HG02884 (cell line): ENCODE measurements at regions not wholly inside any gene's neighbourhood (a gene's known extent, or its start where the extent isn't known, plus 50 kb on each side); places are given as distances from the start of the nearest gene placed in this dataset.

Source experiments
- ATAC-seq: cut with Tn5 transposase; IDR thresholded peaks from one replicate; pipeline ENCODE4 v1.9.1; 2021; ENCODE audit warnings: mild to moderate bottlenecking, moderate library complexity; ENCODE audit not compliant: unreplicated experiment

DNA sequence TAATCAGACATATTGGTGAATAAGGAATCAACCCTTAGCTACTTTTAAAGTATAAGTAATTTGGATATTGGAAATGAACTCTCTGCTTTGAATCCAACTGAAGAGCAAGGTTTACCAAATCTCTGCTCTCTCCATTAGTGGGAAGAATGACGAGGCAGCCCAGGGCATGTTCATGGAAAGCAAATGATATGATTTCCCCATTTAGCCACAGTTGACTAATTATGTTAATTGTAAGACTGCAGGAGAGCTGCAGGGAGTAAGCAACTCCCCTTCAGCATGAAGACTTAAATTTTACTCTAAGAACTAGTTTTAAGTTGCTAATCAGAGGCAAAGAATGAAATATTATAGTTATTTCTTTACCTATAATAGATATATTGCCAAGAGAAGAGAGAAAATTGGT is 194.3 kb upstream of the CD180 start:
- ATAC-seq = no peak

DNA sequence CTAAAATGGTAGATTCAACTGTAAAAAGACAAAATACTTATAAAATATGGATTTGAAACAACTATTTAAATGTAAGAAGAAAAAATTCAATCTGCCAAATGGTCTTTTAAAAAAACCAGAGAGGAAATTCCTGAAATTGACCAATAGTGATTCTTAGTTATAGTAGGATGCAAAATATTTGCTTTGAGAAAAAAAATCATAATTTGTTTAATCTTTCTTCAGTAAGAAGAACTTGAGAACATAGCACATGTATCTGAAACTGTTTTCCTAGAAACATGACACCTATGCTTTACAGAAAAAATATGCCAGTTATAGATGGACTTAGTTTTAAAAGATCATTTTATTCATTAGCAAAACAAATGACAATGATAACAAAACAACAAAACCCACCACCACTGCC is 186.9 kb upstream of the CD180 start:
- no peak for ATAC-seq

DNA sequence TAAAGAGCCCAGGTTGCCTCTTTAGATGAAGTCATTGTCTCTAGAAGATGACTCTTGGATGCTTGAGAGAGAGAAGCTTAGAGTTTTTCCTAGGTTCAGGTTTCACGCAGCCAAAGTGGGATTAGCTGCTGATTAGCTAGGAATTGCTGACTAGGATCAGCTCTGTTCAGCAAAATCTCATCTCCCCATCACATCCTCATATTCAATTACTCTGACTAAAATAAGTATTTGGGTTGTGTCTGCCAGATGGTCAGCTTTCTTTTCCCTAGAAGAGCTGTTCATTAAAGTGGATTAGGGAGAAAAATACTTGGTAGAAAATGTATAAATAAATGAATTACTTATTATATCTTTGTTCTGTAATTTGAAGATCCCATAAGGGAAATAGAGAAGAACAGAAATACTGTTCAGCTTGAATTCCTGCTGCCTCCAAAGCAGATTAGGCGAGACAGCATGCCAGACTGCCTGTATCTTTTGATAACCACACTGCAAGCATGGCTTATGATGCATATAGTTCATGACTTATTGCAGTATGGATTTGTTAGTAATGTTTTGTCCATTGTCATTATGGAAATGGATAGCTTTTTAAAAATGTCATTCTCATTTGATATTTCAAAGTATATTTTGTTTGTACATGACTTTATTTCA is 184.8 kb upstream of the CD180 start:
- ATAC-seq = no peak

DNA sequence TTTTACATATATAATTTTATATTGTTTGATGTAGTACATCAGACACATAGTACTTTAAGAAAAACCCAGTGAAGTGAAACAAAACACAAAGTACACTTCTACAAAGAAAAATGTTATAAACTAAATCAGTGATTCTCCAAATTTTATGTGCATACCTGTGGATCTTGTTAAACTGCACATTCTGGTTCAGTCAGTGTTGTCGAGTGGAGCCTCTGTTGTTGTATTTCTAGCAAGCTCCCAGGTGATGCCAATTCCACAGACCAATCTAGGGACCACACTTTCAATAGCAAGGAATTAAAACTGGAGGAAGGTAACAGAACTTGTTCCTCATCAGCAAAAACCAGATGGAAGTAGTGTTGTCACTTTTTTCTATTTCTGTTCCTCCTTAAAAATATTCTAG is 183.8 kb upstream of the CD180 start:
- ATAC-seq = no peak

DNA sequence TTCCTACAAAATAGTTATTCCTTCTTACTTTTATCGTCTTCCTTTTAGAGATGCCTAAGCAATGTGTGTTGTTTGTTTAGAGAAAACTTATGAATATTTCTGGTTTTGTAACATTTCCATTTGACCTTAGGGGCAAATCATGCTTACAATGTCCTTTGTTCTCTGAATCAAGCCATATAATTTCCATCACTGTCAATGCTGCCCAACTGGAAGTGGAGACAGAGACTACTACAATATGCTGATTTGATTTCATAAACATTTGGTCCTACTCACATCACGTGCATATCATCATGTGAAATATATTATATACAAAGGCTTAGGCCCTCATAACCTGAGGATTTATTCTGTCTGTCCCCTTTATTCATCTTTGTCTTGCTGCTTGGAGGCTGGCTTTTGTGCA is 183.2 kb upstream of the CD180 start:
- no peak for ATAC-seq

DNA sequence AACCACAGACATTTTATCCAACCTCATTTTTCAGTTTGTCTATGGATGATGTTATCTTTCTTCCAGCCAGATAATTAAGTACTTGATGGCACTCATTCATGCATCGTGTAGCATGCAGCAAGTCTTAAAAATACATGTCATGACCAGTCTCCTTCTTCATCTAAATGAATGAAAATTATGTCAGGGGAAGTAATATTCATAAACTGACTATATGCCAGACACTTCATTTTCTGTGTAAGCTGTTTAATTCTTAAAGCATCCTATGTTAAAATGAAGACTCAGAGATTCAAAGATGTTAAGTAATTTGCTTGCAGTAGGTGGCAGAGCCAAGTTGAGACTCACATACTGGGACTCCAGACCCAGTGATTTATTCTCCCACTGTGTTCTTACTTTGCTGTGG is 181.7 kb upstream of the CD180 start:
- no peak for ATAC-seq

DNA sequence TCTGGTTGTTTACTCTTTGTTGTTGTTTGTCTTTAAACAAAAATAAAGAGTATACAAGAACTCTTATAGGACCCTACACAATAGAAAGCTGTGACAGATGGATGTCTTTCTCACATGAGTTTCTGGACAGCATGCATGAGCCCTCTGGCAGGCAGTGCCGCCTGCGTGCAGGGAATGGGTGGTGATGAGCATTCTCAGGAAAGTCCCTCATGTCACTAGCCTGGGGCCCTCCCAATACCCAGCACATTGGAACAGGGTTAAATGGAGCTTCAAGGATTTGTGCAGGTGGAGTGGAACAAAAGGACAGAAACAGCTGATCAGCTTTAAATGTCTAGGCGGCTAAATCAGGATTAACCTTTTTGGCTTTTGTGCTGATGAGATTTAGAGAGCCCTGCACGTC is 181.0 kb upstream of the CD180 start:
- ATAC-seq = no peak

DNA sequence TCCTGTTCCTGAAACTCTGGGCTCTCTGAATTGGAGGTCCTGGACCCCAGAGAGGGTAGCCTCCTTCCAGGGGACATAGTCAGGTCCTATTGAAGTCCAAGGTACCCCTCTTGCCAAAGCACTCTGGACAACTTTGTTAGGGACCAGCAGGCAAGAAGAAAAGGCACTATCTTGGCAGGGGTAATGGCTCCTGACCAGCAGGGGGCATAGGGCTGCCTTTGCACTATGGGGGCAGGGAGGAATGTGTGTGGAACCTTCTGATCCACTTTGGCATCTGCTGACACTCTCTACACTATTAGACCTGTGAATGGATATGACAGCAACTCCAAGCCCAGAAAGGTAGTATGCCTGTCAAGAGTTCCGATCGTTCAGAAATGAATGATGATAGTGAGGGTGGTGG is 179.0 kb upstream of the CD180 start:
- no peak for ATAC-seq

DNA sequence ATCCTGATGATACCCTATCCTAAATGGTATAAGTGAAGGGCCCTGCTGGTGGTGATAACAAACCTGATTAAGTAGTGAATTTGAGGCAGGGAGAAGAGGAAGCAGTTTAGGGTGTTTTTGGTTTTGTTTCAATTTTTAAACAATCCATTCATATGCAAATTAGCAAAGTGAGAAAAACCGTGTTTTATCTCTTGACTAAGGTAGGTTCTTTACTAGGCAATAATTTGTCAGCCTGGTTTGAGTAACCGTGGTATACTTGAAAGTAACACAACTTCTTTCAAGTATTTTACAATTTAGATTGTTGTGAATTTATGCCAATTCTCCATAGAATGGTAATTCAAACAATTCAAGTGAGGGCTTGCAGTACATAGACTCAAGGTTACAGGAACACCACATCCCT is 177.8 kb upstream of the CD180 start:
- ATAC-seq = no peak

DNA sequence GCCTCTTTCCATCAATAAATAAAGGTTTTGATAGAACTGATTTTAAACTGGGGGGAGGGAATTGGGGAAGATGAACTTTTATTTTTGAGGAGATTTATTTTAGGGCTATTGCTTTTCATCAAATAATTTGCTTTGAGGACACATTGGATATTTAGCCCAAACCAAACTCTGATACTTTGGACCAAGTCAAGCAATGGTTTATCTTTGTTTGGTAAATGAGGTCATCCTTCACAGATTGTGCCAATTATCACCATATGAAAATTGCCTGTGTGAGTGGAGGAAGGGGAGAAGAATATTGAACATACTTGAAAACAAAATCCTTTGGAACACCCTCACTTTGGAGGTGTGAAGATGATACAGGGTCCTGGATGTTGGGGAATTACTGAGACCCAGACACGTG is 176.9 kb upstream of the CD180 start:
- no peak for ATAC-seq

DNA sequence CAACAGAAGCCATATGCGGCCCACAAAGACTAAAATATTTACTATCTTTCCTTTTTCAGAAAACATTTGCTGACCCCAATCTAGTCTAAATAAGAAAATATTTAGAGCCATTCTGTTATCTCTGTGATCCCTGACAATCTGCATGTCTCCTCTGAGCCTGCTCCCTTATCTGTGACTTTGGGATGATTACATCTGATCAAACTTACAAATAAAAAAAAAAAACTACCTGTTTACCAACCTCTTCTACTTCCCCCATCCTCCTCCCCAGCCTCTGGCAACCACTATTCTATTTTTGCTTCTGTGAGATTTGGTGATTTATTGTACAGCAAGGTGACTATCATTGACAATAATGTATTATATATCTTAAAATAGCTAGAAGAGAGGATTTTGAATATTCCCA is 176.3 kb upstream of the CD180 start:
- ATAC-seq = no peak

DNA sequence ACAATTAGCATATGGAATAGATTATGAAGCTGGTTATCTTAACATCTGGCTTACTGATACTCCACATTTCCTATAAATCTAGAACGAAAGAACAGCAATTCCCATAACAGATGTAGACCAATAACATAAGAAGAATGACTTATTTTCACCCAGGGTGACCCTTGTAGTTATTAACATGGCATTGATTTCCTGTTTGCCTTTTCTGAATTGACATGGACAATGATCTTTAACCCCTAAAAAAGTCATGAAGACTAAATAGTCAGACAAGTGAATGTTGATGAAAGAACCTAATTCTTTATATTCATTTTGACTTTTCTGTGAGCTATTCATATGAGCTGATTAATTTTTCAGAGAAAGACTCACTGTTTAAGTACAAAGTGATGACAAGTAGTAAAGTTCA is 175.3 kb upstream of the CD180 start:
- no peak for ATAC-seq

DNA sequence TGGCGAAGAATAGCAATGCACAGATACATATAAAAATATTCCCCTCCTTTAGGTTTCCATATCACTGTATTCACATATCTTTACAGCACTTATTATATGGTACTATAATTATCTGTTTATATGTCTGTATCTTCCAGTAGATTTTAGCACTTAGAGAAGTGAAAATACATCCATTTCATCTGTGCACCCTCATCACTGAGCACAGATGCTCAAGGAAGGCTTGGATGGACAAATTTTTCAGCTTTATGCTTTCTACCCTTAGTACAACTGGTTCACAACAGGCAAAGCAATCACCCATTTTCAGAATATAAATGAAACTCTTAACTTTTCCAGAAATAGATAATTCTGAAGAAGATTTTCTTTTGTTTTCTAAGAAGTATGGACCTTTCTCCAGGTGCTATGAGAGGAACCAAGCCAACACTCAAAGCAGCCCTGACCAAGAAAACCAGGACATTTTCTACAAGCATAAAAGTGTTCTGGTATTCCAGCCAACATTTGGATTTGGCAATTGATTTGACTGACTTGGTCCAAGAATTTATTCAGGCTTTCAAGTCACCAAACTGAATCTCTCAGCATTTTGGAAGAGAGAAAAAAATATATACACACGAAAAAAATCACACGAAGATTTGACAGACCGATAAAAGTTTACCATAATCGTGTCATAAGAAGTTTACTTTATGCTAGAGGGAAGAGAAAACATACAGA is 170.2 kb upstream of the CD180 start:
- no peak for ATAC-seq

DNA sequence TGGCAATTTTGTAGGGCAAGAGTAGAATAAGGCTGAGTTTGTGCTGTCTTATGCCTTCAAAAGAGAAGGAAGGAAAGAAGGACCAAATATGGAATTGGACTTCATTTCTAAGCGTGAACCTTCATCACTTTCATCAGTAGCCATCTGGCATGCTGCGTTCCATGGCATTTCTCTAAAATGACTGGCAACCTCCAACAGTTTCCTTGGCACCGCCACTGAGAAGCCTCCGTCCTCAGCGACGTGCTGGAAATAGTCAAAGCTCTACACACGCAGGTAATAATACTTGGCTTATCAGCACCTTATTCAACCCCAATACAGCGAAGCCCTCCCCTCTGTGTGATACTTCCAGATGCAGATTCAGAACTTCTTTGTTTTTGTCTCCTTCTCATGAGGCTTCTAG is 169.7 kb upstream of the CD180 start:
- ATAC-seq = no peak

DNA sequence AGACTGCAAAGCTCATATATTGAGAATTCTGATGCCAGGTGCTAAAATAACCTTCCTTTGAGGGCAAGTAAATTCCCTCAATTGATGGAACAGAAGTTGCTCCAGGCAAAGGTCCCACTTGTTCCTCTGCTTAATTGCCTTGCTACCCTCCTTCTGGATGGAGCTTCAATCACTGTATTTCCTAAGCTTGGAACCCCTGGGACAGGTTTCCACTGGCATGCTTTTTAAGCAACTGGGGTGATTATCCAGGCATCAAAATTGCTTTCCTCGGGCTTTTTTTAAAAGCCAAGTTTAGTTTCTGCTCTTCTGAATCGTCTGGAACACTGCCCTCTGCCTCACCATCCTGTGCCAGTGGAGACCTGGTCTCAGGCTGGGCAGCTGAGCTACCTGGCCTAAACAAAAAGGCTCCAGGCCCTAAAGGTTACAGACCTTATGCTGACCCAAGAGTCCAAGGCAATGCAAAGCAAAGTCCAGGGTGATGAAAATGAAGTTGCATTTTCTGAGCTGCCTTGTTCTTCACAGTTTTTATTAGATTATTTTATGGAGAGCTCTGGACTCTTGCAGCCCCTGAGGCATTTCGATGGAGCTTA is 167.9 kb upstream of the CD180 start:
- no peak for ATAC-seq

DNA sequence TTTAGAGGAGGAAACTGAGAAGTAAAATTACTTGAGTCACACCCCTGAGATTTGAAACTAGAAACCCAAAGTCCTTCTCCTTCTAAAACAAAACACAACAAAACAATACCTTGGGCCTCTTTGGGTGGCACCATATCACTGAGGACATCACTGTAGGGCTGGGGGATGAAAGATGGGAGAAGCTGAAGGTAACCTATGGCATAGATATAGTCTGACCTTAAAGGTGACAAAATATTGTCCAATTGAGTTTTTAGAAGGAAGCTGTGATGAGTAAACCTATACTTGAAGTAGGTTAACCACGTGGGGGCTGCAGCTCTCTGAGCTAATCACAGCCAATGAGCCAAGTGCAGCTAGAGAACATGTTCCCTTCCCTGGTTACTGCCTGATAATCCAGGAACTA is 167.4 kb upstream of the CD180 start:
- no peak for ATAC-seq

DNA sequence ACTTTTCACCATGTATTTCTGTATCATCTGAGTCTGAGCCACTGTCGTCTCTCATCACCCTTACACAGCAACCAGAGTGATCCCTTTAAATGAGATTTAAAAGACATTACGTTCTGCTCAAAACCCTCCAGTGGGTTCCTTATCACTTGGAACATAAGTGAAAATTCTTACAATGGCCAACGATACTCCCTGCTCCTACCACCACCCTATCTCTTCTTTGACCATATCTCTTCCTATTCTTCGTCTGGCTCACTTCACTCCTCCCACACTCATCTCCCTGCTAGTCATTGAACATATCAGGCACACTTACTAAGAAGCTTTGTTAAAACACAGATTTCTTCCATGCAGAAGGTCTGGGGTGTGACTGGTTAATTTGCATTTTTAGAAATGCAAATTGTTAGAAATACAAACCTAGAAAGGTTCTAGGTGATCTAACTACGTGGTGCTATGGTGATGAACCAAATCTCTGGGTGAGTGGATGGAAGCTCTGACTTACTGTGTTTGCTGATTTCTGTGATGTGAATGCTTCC is 166.6 kb upstream of the CD180 start:
- no peak for ATAC-seq

DNA sequence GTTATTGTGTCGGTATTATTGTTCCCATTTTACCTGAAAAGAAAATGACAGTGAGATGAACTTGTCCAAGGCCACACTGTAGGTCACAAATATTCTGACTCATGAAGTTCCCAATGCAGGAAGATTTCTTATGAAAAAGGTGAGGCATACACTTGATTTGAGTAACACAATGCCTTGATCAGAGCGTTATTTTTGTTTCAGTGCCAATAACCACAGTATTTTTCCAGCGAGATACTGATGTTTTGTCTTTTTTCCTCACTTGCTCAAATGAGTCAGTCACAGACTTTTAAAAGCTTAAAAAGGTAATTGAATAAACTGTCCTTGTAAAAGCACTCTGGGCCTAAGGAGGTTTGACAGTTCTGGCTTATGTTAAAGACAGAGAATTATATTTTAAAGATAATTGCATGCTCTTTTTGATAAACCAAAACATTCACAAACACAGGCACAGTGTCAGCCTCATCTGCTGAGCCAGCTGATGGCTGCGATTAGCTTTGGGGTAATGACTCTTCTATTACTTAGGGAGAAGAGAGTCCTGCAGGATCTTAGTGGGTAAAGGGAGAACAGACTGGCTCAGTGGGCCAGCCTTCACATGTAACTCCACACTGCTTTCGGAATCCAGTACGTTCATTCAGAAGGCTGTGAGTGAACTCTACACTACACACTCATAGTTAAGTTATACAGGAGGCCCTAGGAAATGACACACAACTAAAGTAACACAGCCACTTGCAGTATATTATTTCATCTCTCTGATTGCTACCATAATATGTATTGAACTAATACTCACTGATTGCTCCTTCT is 165.5 kb upstream of the CD180 start:
- ATAC-seq = no peak

DNA sequence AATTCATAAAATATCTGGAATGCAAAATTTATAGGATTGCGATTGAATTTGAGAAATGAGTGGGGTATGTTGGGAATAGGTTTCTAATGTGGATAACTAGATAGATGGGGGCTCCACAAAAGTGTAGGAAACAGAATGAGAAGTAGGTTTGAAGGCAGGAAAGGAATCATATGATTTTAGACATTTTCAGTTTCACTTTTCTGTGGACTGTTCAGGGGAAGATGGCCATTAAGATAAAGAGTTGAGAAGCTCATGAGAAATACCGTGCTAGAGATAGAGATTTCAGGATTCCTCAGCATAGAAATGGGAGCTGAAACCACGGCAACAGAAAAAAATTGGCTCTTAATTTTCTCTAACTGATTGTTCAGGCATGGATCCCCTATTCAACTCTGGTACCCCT is 163.4 kb upstream of the CD180 start:
- no peak for ATAC-seq

DNA sequence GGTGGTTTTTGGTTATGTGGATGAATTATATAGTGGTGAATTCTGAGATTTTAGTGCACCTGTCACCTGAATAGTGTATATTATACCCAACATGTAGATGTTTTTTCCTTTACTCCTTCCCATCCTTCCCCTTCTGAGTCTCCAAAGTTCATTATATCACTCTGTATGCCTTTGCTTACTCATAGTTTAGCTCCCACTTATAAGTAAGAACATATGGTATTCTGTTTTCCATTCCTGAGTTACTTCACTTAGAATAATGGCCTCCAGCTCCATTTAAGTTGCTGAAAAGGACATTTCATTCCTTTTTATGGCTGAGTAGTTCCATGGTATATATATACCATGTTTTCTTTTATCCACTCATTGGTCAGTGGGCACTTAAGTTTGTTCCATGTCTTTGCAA is 161.6 kb upstream of the CD180 start:
- ATAC-seq = no peak

DNA sequence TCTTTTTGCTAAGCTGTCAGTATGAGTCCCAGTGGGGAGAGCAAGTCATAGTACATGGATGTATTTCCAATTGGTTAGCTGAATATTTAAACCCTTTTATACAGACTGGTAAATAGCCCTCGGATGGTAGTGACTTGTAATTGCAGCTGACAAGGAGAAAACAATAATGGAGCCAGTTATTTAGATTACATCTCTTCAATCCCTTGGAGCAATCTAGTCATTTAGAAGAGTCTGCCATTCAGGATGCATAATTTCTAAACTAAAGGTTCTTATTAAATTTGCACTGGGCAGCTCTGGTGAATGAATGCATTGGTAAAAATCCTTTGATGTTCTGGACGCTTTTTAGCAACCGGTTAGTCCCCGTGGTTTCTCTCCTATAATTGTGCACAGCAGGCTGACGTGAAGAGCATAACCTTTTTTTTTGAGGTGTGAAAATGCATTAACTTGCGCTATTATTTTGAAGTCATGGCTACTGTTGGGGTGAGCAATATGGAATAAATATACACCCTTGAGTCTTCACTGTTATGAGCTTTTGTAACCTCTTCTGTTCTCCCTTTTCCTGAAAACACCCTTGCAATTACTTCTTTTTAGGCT is 158.6 kb upstream of the CD180 start:
- no peak for ATAC-seq
